ENCODE measurements at regions not wholly inside any gene's neighbourhood (a gene's known extent, or its start where the extent isn't known, plus 50 kb on each side); places are given as distances from the start of the nearest gene placed in this dataset.

GRCh38 chr2:52749764-52750163, 1017.8 kb upstream of the CHAC2 start:
- ChIA-PET CTCF (no interaction called here), POLR2A (no interaction called here)
- Histone ChIP-seq H3K4me3 (ENCODE audit: low read depth, low read length) (no peak overlapping the region), H3K27ac (ENCODE audit: extremely low read depth, low read depth, low read length) (no peak overlapping the region), H3K9me3 (ENCODE audit: control insufficient read depth, insufficient read depth, low read depth, low read length) (no peaks in the 10 kb centered on the region), H3K36me3 (ENCODE audit: control insufficient read depth in 2 of 2, insufficient read depth in 1 of 2, low read length in 2 of 2) (no peaks in the 10 kb centered on the region), H3K4me1 (ENCODE audit: control insufficient read depth, insufficient read depth, low read length) (no peaks in the 10 kb centered on the region)
- no peak for TF ChIP-seq ZFP37 (tag by site-specific recombination; IDR thresholded peaks at IDR 0.05)
- TF ChIP-seq SP3 (tag by site-specific recombination; IDR thresholded peaks at IDR 0.05): no peak

GRCh38 chr2:52745144-52745543, 1022.5 kb upstream of the CHAC2 start:
- H3K27ac ChIP-seq (ENCODE audit: extremely low read depth, low read depth, low read length): no peak overlapping the region
- TF ChIP-seq ZFP69B (tag by site-specific recombination; IDR thresholded peaks at IDR 0.05): no peak
- peak; percentile 52 for TF ChIP-seq ZNF585B (tag by site-specific recombination; IDR thresholded peaks at IDR 0.05)
- TF ChIP-seq ZNF175 (tag by site-specific recombination; IDR thresholded peaks at IDR 0.05): no peak
- no peak for TF ChIP-seq ZNF132 (tag by site-specific recombination; IDR thresholded peaks at IDR 0.05; ENCODE audit: borderline replicate concordance)
- POLR2A ChIA-PET: no interaction called here
- no peaks in the 10 kb centered on the region for H3K4me1 ChIP-seq (ENCODE audit: control insufficient read depth, insufficient read depth, low read length)
- H3K4me3 ChIP-seq (ENCODE audit: low read depth, low read length): no peak overlapping the region
- CTCF ChIA-PET: no interaction called here
- no peaks in the 10 kb centered on the region for H3K9me3 ChIP-seq (ENCODE audit: control insufficient read depth, insufficient read depth, low read depth, low read length)
- H3K36me3 ChIP-seq (ENCODE audit: control insufficient read depth in 2 of 2, insufficient read depth in 1 of 2, low read length in 2 of 2): no peaks in the 10 kb centered on the region

GRCh38 chr2:52732849-52733395, 1034.7 kb upstream of the CHAC2 start:
- H3K9me3 ChIP-seq (ENCODE audit: control insufficient read depth, insufficient read depth, low read depth, low read length): no peaks in the 10 kb centered on the region
- no peaks in the 10 kb centered on the region for H3K4me1 ChIP-seq (ENCODE audit: control insufficient read depth, insufficient read depth, low read length)
- ChIA-PET POLR2A (no interaction called here), CTCF (no interaction called here)
- H3K36me3 ChIP-seq (ENCODE audit: control insufficient read depth in 2 of 2, insufficient read depth in 1 of 2, low read length in 2 of 2): no peaks in the 10 kb centered on the region
- TF ChIP-seq ZNF624 (tag by site-specific recombination; IDR thresholded peaks at IDR 0.05) (no peak), ZIC2 (tag by site-specific recombination; IDR thresholded peaks at IDR 0.05) (no peak), PRDM2 (tag by site-specific recombination; IDR thresholded peaks at IDR 0.05; ENCODE audit: borderline replicate concordance) (no peak), ZNF211 (tag by site-specific recombination; IDR thresholded peaks at IDR 0.05; ENCODE audit: low read depth) (no peak), ZBTB44 (tag by site-specific recombination; IDR thresholded peaks at IDR 0.05) (no peak), YY1 (tag by site-specific recombination; IDR thresholded peaks at IDR 0.05) (no peak), GFI1B (tag by site-specific recombination; IDR thresholded peaks at IDR 0.05) (no peak), ZNF776 (tag by site-specific recombination; IDR thresholded peaks at IDR 0.05; ENCODE audit: borderline replicate concordance) (no peak), SP3 (tag by site-specific recombination; IDR thresholded peaks at IDR 0.05) (no peak), ZNF157 (tag by site-specific recombination; IDR thresholded peaks at IDR 0.05) (no peak), KLF16 (tag by site-specific recombination; IDR thresholded peaks at IDR 0.05) (no peak), ZNF555 (tag by site-specific recombination; conservative IDR thresholded peaks at IDR 0.05) (no peak), ZNF596 (tag by site-specific recombination; IDR thresholded peaks at IDR 0.05) (no peak), ZNF561 (tag by site-specific recombination; IDR thresholded peaks at IDR 0.05; ENCODE audit: borderline replicate concordance) (no peak)
- H3K27ac ChIP-seq (ENCODE audit: extremely low read depth, low read depth, low read length): no peak overlapping the region
- no peak overlapping the region for H3K4me3 ChIP-seq (ENCODE audit: low read depth, low read length)
